Kidney (tissue), 13 donors: ENCODE measurements at regions not wholly inside any gene's neighbourhood (a gene's known extent, or its start where the extent isn't known, plus 50 kb on each side); places are given as distances from the start of the nearest gene placed in this dataset.

Experiments used
- DNase-seq, 5 donors: peaks; one replicate each; pipeline ENCODE4 v3.0.0-alpha.2; 2013 to 2020
- FAIRE-seq: peaks from 2 replicates; lab custom pipeline; 2012; peaks lifted over from hg19 to GRCh38; lab: Jason Lieb, UNC
- H3K27ac ChIP-seq, 2 donors: one replicate each; pipeline ENCODE4 v1.7.0; 2013; ENCODE audit warnings: low read depth in 2 of 2, low read length in 2 of 2, inconsistent platforms in 1 of 2
- H3K27me3 ChIP-seq: one replicate; pipeline ENCODE4 v1.7.1; 2013; ENCODE audit warnings: low read length, inconsistent platforms; ENCODE audit not compliant: control insufficient read depth, insufficient read depth
- H3K36me3 ChIP-seq, 3 donors: one replicate each; pipeline versions ENCODE4 v1.7.0 to v1.7.1; 2013; ENCODE audit warnings: low read length in 3 of 3, control low read depth in 1 of 3, inconsistent platforms in 1 of 3; ENCODE audit not compliant: insufficient read depth in 3 of 3, control insufficient read depth in 2 of 3
- H3K4me1 ChIP-seq, 3 donors: one replicate each; pipeline versions ENCODE4 v1.7.0 to v1.7.1; 2013; ENCODE audit warnings: low read length in 3 of 3, inconsistent platforms in 1 of 3, low read depth in 1 of 3; ENCODE audit not compliant: control insufficient read depth in 2 of 3, insufficient read depth in 2 of 3
- H3K4me3 ChIP-seq, 3 donors: one replicate each; pipeline versions ENCODE4 v1.7.0 to v1.8.1; 2013; ENCODE audit warnings: low read length in 3 of 3, control low read depth in 1 of 3, inconsistent platforms in 1 of 3
- H3K9ac ChIP-seq, 3 donors: one replicate each; pipeline versions ENCODE4 v1.7.0 to v1.7.1; 2013; ENCODE audit warnings: low read length in 3 of 3, control low read depth in 1 of 3, inconsistent platforms in 1 of 3
- H3K9me3 ChIP-seq, 3 donors: one replicate each; pipeline versions ENCODE4 v1.7.0 to v1.7.1; 2013; ENCODE audit warnings: low read length in 3 of 3, control low read depth in 1 of 3, inconsistent platforms in 1 of 3; ENCODE audit not compliant: control insufficient read depth in 2 of 3, insufficient read depth in 1 of 3
- CTCF ChIP-seq: IDR thresholded peaks from 3 replicates; pipeline ENCODE4 v1.5.1; 2012; ENCODE audit warnings: mild to moderate bottlenecking, moderate library complexity, borderline replicate concordance; ENCODE audit not compliant: insufficient read depth; ENCODE audit errors: extremely low read depth
- intact Hi-C: fragments of 100-400 bp; cut with DNase I; formaldehyde crosslinking; loops from one replicate; pipeline ENCODE4 v1.11.1; 2022
- donor health status: control.
- donor health status: control.
- donor health status: control.
- donor health status: control.
- donor health status: control.
- donor health status: DM: yes; HTN: yes; CAD: no.
- donor health status: Normal renal cell carcinoma (clear cell type).

GRCh38 chr18:61149786-61150185 is 183.4 kb upstream of the CDH20 start:
- no peak overlapping the region for H3K27ac ChIP-seq
- no peaks in the 10 kb centered on the region for H3K27me3 ChIP-seq
- H3K9ac ChIP-seq: no peak overlapping the region
- DNase-seq (no peak), FAIRE-seq (no peak)
- peaks cover 0 to 2% (median 0%) of the 10 kb centered on the region in 3 donors for H3K9me3 ChIP-seq
- H3K4me1 ChIP-seq: no peaks in the 10 kb centered on the region
- intact Hi-C loops: no loop called here
- TF ChIP-seq CTCF: no peak
- no peaks in the 10 kb centered on the region for H3K36me3 ChIP-seq
- no peak overlapping the region for H3K4me3 ChIP-seq

- DNase-seq: no peak
- no peak for TF ChIP-seq CTCF
- intact Hi-C loops: no loop called here
- H3K36me3 ChIP-seq: no peaks in the 10 kb centered on the region
- no peak overlapping the region for H3K27ac ChIP-seq
- H3K27me3 ChIP-seq: no peaks in the 10 kb centered on the region
- no peak for FAIRE-seq
- H3K4me1 ChIP-seq: no peaks in the 10 kb centered on the region
- no peak overlapping the region for H3K4me3 ChIP-seq
- no peaks in the 10 kb centered on the region for H3K9me3 ChIP-seq
- no peak overlapping the region for H3K9ac ChIP-seq
Observed at GRCh38 chr18:61153571-61153970, 179.7 kb upstream of the CDH20 start.

- DNase-seq (no peak), FAIRE-seq (no peak)
- no peak overlapping the region for H3K4me3 ChIP-seq
- no peak overlapping the region for H3K9ac ChIP-seq
- intact Hi-C loops: no loop called here
- TF ChIP-seq CTCF: no peak
- H3K9me3 ChIP-seq: no peaks in the 10 kb centered on the region
- no peaks in the 10 kb centered on the region for H3K4me1 ChIP-seq
- no peaks in the 10 kb centered on the region for H3K27me3 ChIP-seq
- no peaks in the 10 kb centered on the region for H3K36me3 ChIP-seq
- no peak overlapping the region for H3K27ac ChIP-seq
Observed at GRCh38 chr18:61154866-61155265, 178.4 kb upstream of the CDH20 start.

GRCh38 chr18:61155586-61155985 is 177.6 kb upstream of the CDH20 start:
- no peak overlapping the region for H3K4me3 ChIP-seq
- FAIRE-seq (no peak), DNase-seq (no peak)
- H3K36me3 ChIP-seq: no peaks in the 10 kb centered on the region
- no peak overlapping the region for H3K9ac ChIP-seq
- intact Hi-C loops: no loop called here
- no peaks in the 10 kb centered on the region for H3K9me3 ChIP-seq
- H3K4me1 ChIP-seq: no peaks in the 10 kb centered on the region
- H3K27ac ChIP-seq: no peak overlapping the region
- TF ChIP-seq CTCF: no peak
- H3K27me3 ChIP-seq: no peaks in the 10 kb centered on the region
